Psoas muscle (tissue), 7 donors: ENCODE measurements at regions not wholly inside any gene's neighbourhood (a gene's known extent, or its start where the extent isn't known, plus 50 kb on each side); places are given as distances from the start of the nearest gene placed in this dataset.

Experiments used
- ATAC-seq, 4 donors: fragments of 200-7000 bp; cut with Tn5 transposase; one replicate each; pipeline ENCODE4 v1.9.1; 2020; ENCODE audit warnings: moderate library complexity in 3 of 4, mild to moderate bottlenecking in 2 of 4
- DNase-seq, 2 donors: peaks; one replicate each; pipeline ENCODE4 v3.0.0-alpha.2; 2020
- H3K27ac ChIP-seq: fragments of 200-600 bp; one replicate; pipeline ENCODE4 v1.8.0; 2022
- H3K27me3 ChIP-seq, 3 donors: fragments of 200-600 bp in 1 of 3; one replicate each; pipeline versions ENCODE4 v1.6.1 to v1.8.0; 2013 to 2022; ENCODE audit warnings: low read length in 2 of 3, mild to moderate bottlenecking in 2 of 3, moderate library complexity in 1 of 3; ENCODE audit not compliant: insufficient read depth in 3 of 3
- H3K36me3 ChIP-seq, 2 donors: fragments of 200-600 bp in 1 of 2; one replicate each; pipeline versions ENCODE4 v1.6.1 to v1.8.0; 2013 to 2022; ENCODE audit warnings: low read depth in 1 of 2, mild to moderate bottlenecking in 1 of 2, moderate library complexity in 1 of 2; ENCODE audit not compliant: insufficient read depth in 1 of 2
- H3K4me1 ChIP-seq: fragments of 200-600 bp; one replicate; pipeline ENCODE4 v1.8.0; 2022
- H3K4me3 ChIP-seq: fragments of 200-600 bp; one replicate; pipeline ENCODE4 v1.8.0; 2022; ENCODE audit warnings: mild to moderate bottlenecking
- H3K9me3 ChIP-seq: fragments of 200-600 bp; one replicate; pipeline ENCODE4 v1.8.0; 2022
- WGBS, 3 donors: extraction: QIAGEN DNeasy Blood & Tissue Kit; methylation state at CpG; one replicate each; pipeline versions ENCODE4 v1.1.6 to v1.1.7; 2013; 5-methylcytosine and 5-hydroxymethylcytosine counted together
- intact Hi-C, 2 donors: fragments of 100-400 bp; cut with DNase I; formaldehyde crosslinking; loops; one replicate each; pipeline versions ENCODE4 v1.11.0 to v1.14.2; 2022
- TF ChIP-seq, protein P1 (sequence below): fragments of 200-600 bp; IDR thresholded peaks from one replicate; pipeline ENCODE4 v1.8.0; 2022; ENCODE audit warnings: antibody characterized with exemption
- donor health status: healthy with polysubstance abuse.
- donor health status: DM: no; HTN: no; CAD: no; lungs with moderate emphysema.
- donor health status: Bipolar disorder and iron deficiency.
- donor health status: healthy.
- donor health status: DM: yes; HTN: yes; CAD: no.
- donor health status: DM: no; HTN: no; CAD: no.
- donor health status: DM: yes; HTN: yes; CAD: no.

DNA sequence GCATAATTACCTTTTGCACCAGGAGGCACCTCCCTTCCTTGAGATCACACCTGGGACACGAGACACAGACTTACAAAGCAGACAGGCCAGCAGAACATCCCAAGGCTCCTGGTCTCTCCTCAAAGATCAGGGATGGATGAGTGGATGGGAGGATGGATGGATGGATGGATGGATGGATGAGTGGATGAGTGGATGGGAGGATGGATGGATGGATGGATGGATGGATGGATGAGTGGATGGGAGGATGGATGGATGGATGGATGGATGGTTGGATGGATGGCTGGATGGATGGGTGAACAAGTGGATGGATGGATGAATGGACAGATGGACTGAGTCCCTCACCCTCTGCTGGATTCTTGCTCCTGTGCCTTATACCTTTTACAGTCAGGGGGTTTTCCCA is 364.0 kb downstream of the BCOR start:
- no peak overlapping the region for H3K27ac ChIP-seq
- peaks cover 11% of the 10 kb centered on the region for H3K4me1 ChIP-seq
- H3K36me3 ChIP-seq: no peaks in the 10 kb centered on the region
- no peak for DNase-seq
- TF ChIP-seq, protein P1, sequence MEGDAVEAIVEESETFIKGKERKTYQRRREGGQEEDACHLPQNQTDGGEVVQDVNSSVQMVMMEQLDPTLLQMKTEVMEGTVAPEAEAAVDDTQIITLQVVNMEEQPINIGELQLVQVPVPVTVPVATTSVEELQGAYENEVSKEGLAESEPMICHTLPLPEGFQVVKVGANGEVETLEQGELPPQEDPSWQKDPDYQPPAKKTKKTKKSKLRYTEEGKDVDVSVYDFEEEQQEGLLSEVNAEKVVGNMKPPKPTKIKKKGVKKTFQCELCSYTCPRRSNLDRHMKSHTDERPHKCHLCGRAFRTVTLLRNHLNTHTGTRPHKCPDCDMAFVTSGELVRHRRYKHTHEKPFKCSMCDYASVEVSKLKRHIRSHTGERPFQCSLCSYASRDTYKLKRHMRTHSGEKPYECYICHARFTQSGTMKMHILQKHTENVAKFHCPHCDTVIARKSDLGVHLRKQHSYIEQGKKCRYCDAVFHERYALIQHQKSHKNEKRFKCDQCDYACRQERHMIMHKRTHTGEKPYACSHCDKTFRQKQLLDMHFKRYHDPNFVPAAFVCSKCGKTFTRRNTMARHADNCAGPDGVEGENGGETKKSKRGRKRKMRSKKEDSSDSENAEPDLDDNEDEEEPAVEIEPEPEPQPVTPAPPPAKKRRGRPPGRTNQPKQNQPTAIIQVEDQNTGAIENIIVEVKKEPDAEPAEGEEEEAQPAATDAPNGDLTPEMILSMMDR: no peak
- no peaks in the 10 kb centered on the region for H3K9me3 ChIP-seq
- no peak for ATAC-seq
- H3K4me3 ChIP-seq: no peak overlapping the region
- peaks cover 0 to 11% (median 0%) of the 10 kb centered on the region in 3 donors for H3K27me3 ChIP-seq
- 55 to 100% (median 100%) methylated on average over 1 of the region's 1 CpG for WGBS, 3 donors
- intact Hi-C loops: loop anchor here (5.0 to 10.0 kb wide), 2 partner anchors 79 to 431 kb away; no protein-coding TSS in a partner anchor

DNA sequence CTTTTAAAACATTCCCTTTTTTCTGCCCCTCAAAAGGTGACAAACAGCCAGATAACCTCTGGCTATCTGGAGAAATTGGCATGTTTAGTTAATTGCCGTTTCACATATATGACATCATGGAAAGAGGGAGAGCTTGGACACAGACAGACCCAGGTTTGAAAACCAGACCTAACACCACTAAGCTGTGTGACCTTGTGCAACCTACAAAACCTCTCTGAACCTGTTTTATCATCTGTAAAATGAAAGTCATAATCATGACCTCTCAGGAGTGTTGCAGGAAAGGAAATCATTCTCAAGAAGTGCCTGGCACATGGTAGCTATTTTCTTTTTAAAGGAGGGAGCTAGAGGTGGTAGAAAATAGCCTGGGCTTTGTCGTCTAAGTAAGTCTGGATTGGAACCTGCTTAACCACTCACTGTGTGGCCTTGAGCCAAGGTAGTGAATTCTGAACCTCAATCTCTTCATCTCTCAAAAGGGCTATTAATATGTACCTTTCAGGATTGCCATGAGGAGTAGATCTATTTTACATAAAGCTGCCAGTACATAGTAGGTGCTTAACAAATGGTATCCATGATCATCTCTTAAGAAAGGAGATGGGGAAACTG is 363.5 kb downstream of the BCOR start:
- ATAC-seq (no peak), DNase-seq (no peak)
- H3K27me3 ChIP-seq: peaks cover 0 to 11% (median 0%) of the 10 kb centered on the region in 3 donors
- no peaks in the 10 kb centered on the region for H3K36me3 ChIP-seq
- intact Hi-C loops: loop anchor here (5.0 to 10.0 kb wide), 2 partner anchors 78 to 431 kb away; no protein-coding TSS in a partner anchor
- TF ChIP-seq, protein P1: no peak
- no peak overlapping the region for H3K4me3 ChIP-seq
- peaks cover 11% of the 10 kb centered on the region for H3K4me1 ChIP-seq
- 54 to 64% (median 63%) methylated on average over 2 of the region's 2 CpGs for WGBS, 3 donors
- no peaks in the 10 kb centered on the region for H3K9me3 ChIP-seq
- no peak overlapping the region for H3K27ac ChIP-seq

DNA sequence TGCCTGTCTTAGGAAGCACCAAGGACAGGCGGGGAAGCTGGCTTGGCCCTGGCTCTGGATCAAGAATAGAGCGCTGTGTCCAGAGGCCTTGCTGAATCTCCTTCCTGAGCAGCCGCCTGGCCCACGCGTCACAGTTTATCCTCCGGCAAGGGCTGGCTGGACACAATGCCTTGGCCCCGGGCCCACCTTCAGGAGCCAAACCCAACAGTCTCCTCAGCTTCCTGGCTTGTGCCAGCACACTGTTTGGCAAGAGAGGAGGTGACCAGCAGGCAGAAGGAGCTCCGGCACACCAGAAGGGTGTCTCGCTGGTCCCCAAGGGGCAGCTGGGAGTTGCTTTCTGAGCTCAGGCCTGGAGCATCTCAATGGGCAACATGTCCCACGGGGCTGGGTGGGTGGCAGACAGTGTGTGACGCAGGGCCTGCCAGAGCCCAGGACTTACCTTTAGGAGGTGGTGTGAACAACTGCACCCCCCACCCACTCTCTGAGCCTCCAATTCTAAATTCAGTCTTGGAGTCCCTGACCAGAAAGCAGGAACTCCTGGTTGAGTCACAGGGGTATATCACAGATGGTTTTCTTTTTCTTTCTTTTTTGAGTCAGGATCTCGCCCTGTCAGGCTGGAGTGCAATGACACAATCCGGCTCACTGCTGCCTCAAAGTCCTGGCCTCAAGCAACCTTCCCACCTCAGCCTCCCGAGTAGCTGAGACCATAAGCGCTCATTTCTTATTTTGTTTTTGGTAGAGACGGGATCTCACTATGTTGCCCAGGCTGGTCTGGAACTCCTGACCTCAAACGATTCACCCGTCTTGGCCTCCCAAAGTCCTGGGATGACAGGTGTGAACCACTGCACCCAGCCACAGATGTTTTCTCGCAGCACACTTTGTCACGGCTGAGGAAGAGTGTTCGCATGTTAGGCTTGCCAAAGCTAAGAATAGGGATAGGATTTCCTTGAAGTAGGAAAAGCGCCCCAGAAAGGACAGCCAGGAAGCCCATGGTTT is 361.2 kb downstream of the BCOR start:
- H3K9me3 ChIP-seq: no peaks in the 10 kb centered on the region
- peak; percentile 89 to 92 for DNase-seq
- H3K27ac ChIP-seq: no peak overlapping the region
- H3K27me3 ChIP-seq: peaks cover 0 to 3% (median 0%) of the 10 kb centered on the region in 3 donors
- TF ChIP-seq, protein P1: no peak
- no peak overlapping the region for H3K4me3 ChIP-seq
- ATAC-seq: peak; percentile 89 to 97 (median 94)
- H3K4me1 ChIP-seq: peaks cover 6% of the 10 kb centered on the region
- WGBS, 3 donors: 36 to 49% (median 44%) methylated on average over 21 to 22 of the region's 22 CpGs
- no peaks in the 10 kb centered on the region for H3K36me3 ChIP-seq
- intact Hi-C loops: loop anchor here (5.0 to 10.0 kb wide), 2 partner anchors 428 to 531 kb away; no protein-coding TSS in a partner anchor

DNA sequence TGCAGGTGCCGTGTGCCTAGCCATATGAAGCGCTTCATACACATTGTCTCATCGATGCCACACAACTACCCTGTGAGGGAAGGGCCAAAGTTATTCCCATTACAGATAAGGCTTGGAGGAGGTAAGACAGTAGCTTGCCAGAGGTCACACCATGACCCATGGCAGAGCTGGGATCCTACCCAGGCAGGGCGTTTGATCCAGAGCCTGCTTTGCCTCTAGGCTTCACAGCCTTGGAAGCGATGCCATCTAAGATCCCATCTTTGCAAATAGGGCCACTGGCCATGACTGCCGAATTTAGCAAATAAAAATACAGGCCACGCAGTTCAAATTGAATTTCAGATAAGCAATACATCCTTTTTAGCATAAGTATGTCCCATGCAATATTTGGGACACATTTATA is 358.2 kb downstream of the BCOR start:
- H3K36me3 ChIP-seq: no peaks in the 10 kb centered on the region
- no peak for DNase-seq
- no peak overlapping the region for H3K27ac ChIP-seq
- no peak overlapping the region for H3K4me3 ChIP-seq
- ATAC-seq: no peak
- WGBS, 3 donors: 63 to 70% (median 63%) methylated on average over 7 of the region's 7 CpGs
- H3K4me1 ChIP-seq: peaks cover 4% of the 10 kb centered on the region
- no peaks in the 10 kb centered on the region for H3K9me3 ChIP-seq
- TF ChIP-seq, protein P1: no peak
- intact Hi-C loops: loop anchor here (5.0 to 10.0 kb wide), 2 partner anchors 425 to 528 kb away; no protein-coding TSS in a partner anchor
- H3K27me3 ChIP-seq: peaks cover 0 to 6% (median 0%) of the 10 kb centered on the region in 3 donors
